Mucosa of descending colon (tissue), 3 donors: ENCODE measurements at regions not wholly inside any gene's neighbourhood (a gene's known extent, or its start where the extent isn't known, plus 50 kb on each side); places are given as distances from the start of the nearest gene placed in this dataset.
A peak's percentile ranks its signal among the peaks of the same experiment; 100 is the strongest.

Experiments
- ATAC-seq: fragments of 200-7000 bp; cut with Tn5 transposase; one replicate; pipeline ENCODE4 v1.9.1; 2020; ENCODE audit warnings: mild to moderate bottlenecking, moderate library complexity
- DNase-seq, 3 donors: peaks; one replicate each; pipeline ENCODE4 v3.0.0-alpha.2; 2020
- H3K36me3 ChIP-seq: fragments of 200-600 bp; one replicate; pipeline ENCODE4 v1.8.0; 2021; ENCODE audit warnings: low read depth, mild to moderate bottlenecking
- H3K4me1 ChIP-seq: fragments of 200-600 bp; one replicate; pipeline ENCODE4 v1.8.0; 2021; ENCODE audit warnings: low read depth, mild to moderate bottlenecking
- H3K4me3 ChIP-seq: fragments of 200-600 bp; one replicate; pipeline ENCODE4 v1.8.0; 2021; ENCODE audit warnings: mild to moderate bottlenecking
- H3K9me3 ChIP-seq: fragments of 200-600 bp; one replicate; pipeline ENCODE4 v1.8.0; 2021; ENCODE audit warnings: mild to moderate bottlenecking
- intact Hi-C, 2 donors: fragments of 100-400 bp; cut with DNase I in 1 of 2; cut with micrococcal nuclease in 1 of 2; formaldehyde crosslinking; loops; one replicate each; pipeline versions ENCODE4 v1.11.0 to v1.11.1; 2022; cut with DNase I, micrococcal nuclease
- TF ChIP-seq, protein P1 (sequence below): fragments of 200-600 bp; IDR thresholded peaks from one replicate; pipeline ENCODE4 v1.8.0; 2022; ENCODE audit warnings: antibody characterized with exemption, mild to moderate bottlenecking
- donor health status: DM: no; HTN: no; CAD: no; lungs with moderate emphysema.
- donor health status: DM: no; HTN: no; CAD: no.
- donor health status: DM: no; HTN: yes; CAD: no.

DNA sequence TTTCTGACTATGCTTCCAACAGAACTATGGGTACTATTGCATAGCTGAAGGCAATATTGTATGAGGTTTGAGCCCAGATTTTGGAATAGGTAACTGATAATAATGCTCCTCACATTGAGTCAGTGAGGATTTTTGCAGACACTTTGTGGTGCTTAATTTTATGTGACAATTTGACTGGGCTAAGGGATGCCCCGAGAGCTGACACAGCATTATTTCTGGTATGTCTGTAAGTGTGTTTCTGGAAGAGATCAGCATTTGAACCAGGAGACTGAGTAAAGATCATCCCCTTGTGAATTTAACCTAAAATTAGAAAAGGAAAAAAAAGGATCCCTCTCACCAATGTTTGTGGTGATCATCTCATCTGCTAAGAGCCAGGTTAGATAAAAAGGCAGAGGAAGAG lies 404.9 kb downstream of the AEBP2 start:
- no peak overlapping the region for H3K4me3 ChIP-seq
- intact Hi-C loops: no loop called here
- no peaks in the 10 kb centered on the region for H3K4me1 ChIP-seq
- no peaks in the 10 kb centered on the region for H3K9me3 ChIP-seq
- ATAC-seq (no peak), DNase-seq (no peak)
- H3K36me3 ChIP-seq: no peaks in the 10 kb centered on the region
- TF ChIP-seq, protein P1, sequence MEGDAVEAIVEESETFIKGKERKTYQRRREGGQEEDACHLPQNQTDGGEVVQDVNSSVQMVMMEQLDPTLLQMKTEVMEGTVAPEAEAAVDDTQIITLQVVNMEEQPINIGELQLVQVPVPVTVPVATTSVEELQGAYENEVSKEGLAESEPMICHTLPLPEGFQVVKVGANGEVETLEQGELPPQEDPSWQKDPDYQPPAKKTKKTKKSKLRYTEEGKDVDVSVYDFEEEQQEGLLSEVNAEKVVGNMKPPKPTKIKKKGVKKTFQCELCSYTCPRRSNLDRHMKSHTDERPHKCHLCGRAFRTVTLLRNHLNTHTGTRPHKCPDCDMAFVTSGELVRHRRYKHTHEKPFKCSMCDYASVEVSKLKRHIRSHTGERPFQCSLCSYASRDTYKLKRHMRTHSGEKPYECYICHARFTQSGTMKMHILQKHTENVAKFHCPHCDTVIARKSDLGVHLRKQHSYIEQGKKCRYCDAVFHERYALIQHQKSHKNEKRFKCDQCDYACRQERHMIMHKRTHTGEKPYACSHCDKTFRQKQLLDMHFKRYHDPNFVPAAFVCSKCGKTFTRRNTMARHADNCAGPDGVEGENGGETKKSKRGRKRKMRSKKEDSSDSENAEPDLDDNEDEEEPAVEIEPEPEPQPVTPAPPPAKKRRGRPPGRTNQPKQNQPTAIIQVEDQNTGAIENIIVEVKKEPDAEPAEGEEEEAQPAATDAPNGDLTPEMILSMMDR: no peak

DNA sequence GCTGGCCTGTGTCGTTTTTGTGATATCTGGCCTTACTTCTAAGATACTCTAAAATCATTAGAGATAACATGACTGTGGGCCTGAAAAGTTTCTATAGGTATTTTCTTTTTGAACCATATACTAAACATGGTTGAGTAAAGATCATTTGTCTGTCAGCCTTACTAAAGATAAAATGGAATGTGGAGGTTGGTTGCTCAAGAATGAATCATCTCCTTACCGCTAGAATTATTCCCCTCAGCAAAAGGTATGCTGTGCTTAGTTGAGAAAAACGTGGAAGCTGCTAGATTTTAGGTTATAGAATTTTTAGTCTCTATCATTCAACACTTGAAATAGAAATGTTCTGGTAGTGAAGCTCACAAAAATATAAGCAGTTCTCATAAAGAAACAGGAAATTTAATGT lies 407.3 kb downstream of the AEBP2 start:
- H3K4me3 ChIP-seq: no peak overlapping the region
- H3K4me1 ChIP-seq: no peaks in the 10 kb centered on the region
- no peak for DNase-seq
- TF ChIP-seq, protein P1: no peak
- no peaks in the 10 kb centered on the region for H3K9me3 ChIP-seq
- no peak for ATAC-seq
- no peaks in the 10 kb centered on the region for H3K36me3 ChIP-seq
- intact Hi-C loops: no loop called here

DNA sequence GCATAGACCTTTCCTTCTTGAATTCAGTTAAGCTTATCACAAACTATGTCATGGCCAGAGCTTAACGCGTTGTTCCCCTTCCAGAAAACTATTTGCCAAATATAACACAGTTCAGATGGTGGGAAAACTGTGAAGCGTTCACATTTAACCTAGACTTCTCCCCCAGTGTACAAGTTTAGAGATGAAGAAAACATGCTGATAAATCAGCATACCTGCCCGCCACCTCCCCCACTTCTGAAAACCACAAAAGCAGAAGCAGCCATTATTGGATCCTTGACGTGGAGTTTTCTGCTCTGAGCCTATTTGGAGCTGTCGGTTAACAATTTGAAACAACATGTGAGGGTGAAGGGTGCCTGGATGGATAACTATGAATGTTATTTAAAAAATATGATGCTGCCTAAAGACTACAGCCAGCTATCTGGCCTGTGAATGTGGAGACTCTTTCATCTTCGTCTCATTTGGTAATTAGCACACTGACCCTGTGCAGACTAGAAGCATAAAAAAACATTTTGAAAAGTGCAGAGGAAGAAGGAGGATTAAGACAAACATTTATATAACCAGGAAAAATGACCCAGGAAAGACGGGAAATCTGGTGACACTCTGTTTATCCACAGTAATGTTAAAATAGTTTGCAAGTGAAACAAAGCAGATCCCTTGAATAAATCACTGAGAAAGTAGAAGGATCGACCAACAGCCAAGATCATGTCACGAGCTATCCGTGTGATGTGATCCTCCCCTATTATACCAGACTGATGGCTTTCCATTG lies 408.2 kb downstream of the AEBP2 start:
- intact Hi-C loops: no loop called here
- DNase-seq (no peak), ATAC-seq (peak; percentile 25)
- TF ChIP-seq, protein P1: no peak
- no peaks in the 10 kb centered on the region for H3K4me1 ChIP-seq
- H3K36me3 ChIP-seq: no peaks in the 10 kb centered on the region
- no peak overlapping the region for H3K4me3 ChIP-seq
- H3K9me3 ChIP-seq: no peaks in the 10 kb centered on the region

DNA sequence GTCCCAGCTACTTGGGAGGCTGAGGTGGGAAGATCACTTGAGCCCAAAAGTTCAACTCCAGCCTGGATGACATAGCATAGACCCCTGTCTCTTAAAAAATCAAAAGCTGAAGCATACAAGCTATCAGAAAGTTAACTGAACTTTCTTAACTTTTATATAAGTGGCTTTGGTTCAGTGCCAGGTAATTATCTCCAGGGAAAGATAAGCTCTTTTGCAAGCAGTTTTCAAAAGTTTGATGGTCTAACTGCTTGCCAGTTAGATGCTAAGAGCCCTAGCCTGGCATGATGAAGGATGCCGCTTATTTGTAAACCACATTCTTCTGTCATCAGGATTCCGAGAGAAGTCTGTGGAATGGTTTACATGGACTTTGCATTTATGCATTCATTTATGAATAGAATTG lies 409.1 kb downstream of the AEBP2 start:
- DNase-seq: no peak
- intact Hi-C loops: no loop called here
- H3K4me1 ChIP-seq: no peaks in the 10 kb centered on the region
- TF ChIP-seq, protein P1: no peak
- ATAC-seq: no peak
- H3K9me3 ChIP-seq: no peaks in the 10 kb centered on the region
- H3K36me3 ChIP-seq: no peaks in the 10 kb centered on the region
- no peak overlapping the region for H3K4me3 ChIP-seq

DNA sequence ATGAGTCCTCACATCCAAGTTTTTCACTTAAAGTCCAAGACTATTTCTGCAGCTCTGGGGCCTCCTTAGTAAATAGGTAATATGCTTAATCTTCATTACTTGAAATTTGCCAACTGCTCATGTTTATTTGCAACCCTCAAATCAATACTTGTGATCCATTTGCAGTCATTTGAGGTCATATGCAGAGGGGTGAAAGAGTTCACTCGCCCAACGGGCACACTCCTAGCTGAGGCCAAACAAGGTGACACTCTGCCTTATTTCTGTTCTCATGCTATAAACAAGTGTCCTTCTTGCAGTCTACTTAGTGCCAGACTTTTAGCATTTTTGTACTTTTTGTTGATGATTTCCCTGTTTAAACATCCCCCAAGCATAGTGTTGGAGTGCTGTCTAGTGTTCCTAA lies 409.9 kb downstream of the AEBP2 start:
- intact Hi-C loops: no loop called here
- no peaks in the 10 kb centered on the region for H3K9me3 ChIP-seq
- DNase-seq: no peak
- H3K36me3 ChIP-seq: no peaks in the 10 kb centered on the region
- TF ChIP-seq, protein P1: no peak
- H3K4me1 ChIP-seq: no peaks in the 10 kb centered on the region
- no peak overlapping the region for H3K4me3 ChIP-seq
- ATAC-seq: no peak
